Right lobe of liver (tissue), 4 donors: ENCODE measurements at regions not wholly inside any gene's neighbourhood (a gene's known extent, or its start where the extent isn't known, plus 50 kb on each side); places are given as distances from the start of the nearest gene placed in this dataset.

Source experiments
- CTCF ChIP-seq, 4 donors: fragments of 200-600 bp in 3 of 4; fragments of 450-650 bp in 1 of 4; IDR thresholded peaks; one replicate each; pipeline versions ENCODE4 v1.5.1 to v1.8.0; 2016 to 2022; ENCODE audit warnings: antibody characterized with exemption in 4 of 4, mild to moderate bottlenecking in 2 of 4
- POLR2A ChIP-seq: fragments of 450-650 bp; IDR thresholded peaks from one replicate; pipeline ENCODE4 v1.6.1; 2017; ENCODE audit warnings: antibody characterized with exemption, mild to moderate bottlenecking
- donor health status: DM: no; HTN: no; CAD: no.
- donor health status: DM: no; HTN: no; CAD: no.
- donor health status: DM: no; HTN: yes; CAD: no.

- TF ChIP-seq POLR2A = no peak
- no peak for TF ChIP-seq CTCF (IDR thresholded peaks at IDR 0.05)
Measured at GRCh38 chr4:63211776-63212479, 1197.3 kb downstream of the TECRL start.
